ENCODE measurements at regions not wholly inside any gene's neighbourhood (a gene's known extent, or its start where the extent isn't known, plus 50 kb on each side); places are given as distances from the start of the nearest gene placed in this dataset.
"Not testable (repeated sequence)": the region's sequence is repeated elsewhere in the genome, so short reads cannot be mapped to it uniquely, and the experiment has no call there.

- H3K4me3 ChIP-seq; H3K9me3 ChIP-seq; H3K27me3 ChIP-seq; H3K4me1 ChIP-seq; intact Hi-C loops (cut with DNase I; ENCODE audit: low total_unique reads); H3K27ac ChIP-seq; H3K36me3 ChIP-seq; DNase-seq: not testable (repeated sequence)
- WGBS, 5 donors = 89 to 97% (median 92%) methylated on average over 1 of the region's 1 CpG
Observed at GRCh38 chr1:83438316-83438715, 560.6 kb downstream of the TTLL7 start.

GRCh38 chr1:83435336-83435735 is 563.6 kb downstream of the TTLL7 start:
- intact Hi-C loops (cut with DNase I; ENCODE audit: low total_unique reads); H3K27ac ChIP-seq; H3K27me3 ChIP-seq; H3K4me3 ChIP-seq; H3K4me1 ChIP-seq; H3K36me3 ChIP-seq; H3K9me3 ChIP-seq; DNase-seq: not testable (repeated sequence)
- WGBS, 5 donors = 85 to 94% (median 92%) methylated on average over 2 of the region's 2 CpGs

GRCh38 chr1:83427566-83427965 is 571.4 kb downstream of the TTLL7 start:
- H3K27me3 ChIP-seq; H3K9me3 ChIP-seq; DNase-seq; intact Hi-C loops (cut with DNase I; ENCODE audit: low total_unique reads); H3K4me3 ChIP-seq; H3K4me1 ChIP-seq; H3K36me3 ChIP-seq; H3K27ac ChIP-seq: not testable (repeated sequence)
- WGBS, 5 donors = 84 to 93% (median 90%) methylated on average over 2 of the region's 2 CpGs

GRCh38 chr1:83423382-83423781 is 575.5 kb downstream of the TTLL7 start:
- 70 to 87% (median 82%) methylated on average over 6 of the region's 6 CpGs for WGBS, 5 donors
- intact Hi-C loops (cut with DNase I; ENCODE audit: low total_unique reads); H3K27me3 ChIP-seq; H3K4me3 ChIP-seq; H3K36me3 ChIP-seq; DNase-seq; H3K27ac ChIP-seq; H3K9me3 ChIP-seq; H3K4me1 ChIP-seq: not testable (repeated sequence)

DNA sequence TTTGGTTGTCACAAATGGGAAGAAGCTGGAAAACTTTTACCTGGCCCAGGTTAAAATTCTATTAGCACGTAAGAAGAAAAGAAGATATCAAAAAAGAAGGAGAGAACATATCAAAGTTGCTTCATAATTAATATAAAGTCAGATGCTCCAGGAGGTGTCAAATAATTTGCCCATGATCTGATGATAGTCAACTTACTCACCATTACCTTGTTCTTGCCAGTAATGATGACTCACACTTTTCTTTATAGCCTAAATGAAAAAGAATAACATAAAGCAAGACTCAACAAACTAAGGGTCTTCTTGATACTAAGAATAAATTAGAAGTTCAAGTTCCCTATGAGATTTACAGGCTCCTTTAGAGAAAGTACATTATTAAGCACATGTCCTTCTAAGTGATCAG is 580.4 kb downstream of the TTLL7 start:
- Histone ChIP-seq H3K4me1 (no peaks in the 10 kb centered on the region), H3K27me3 (no peaks in the 10 kb centered on the region), H3K4me3 (no peak overlapping the region), H3K9me3 (no peaks in the 10 kb centered on the region), H3K27ac (no peak overlapping the region), H3K36me3 (no peaks in the 10 kb centered on the region)
- no peak for DNase-seq
- TF ChIP-seq POLR2AphosphoS5 (IDR thresholded peaks at IDR 0.05) = no peak
- TF ChIP-seq EP300 (IDR thresholded peaks at IDR 0.05) = no peak
- no peak for TF ChIP-seq POLR2A (IDR thresholded peaks at IDR 0.05)
- WGBS, 5 donors = 88 to 100% (median 90%) methylated on average over 1 of the region's 1 CpG
- intact Hi-C loops (cut with DNase I; ENCODE audit: low total_unique reads) = no loop called here

DNA sequence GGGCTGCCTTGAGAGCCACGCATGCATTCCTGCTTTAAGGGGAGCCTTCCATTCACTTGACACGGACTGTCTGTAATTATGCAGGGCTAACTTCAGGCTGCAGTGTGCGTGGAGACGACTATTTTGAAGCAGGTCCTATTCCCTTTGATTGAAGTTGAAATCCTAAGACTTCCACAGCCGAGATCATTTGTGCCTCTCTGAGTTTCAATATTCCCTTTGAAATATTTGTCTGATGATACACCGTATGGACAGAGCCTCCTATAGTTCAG is 585.2 kb downstream of the TTLL7 start:
- H3K4me3 ChIP-seq; H3K4me1 ChIP-seq; H3K27ac ChIP-seq; H3K36me3 ChIP-seq; H3K9me3 ChIP-seq; DNase-seq; intact Hi-C loops (cut with DNase I; ENCODE audit: low total_unique reads); H3K27me3 ChIP-seq: not testable (repeated sequence)
- WGBS, 5 donors = 27 to 56% (median 54%) methylated on average over 1 to 3 of the region's 6 CpGs

DNA sequence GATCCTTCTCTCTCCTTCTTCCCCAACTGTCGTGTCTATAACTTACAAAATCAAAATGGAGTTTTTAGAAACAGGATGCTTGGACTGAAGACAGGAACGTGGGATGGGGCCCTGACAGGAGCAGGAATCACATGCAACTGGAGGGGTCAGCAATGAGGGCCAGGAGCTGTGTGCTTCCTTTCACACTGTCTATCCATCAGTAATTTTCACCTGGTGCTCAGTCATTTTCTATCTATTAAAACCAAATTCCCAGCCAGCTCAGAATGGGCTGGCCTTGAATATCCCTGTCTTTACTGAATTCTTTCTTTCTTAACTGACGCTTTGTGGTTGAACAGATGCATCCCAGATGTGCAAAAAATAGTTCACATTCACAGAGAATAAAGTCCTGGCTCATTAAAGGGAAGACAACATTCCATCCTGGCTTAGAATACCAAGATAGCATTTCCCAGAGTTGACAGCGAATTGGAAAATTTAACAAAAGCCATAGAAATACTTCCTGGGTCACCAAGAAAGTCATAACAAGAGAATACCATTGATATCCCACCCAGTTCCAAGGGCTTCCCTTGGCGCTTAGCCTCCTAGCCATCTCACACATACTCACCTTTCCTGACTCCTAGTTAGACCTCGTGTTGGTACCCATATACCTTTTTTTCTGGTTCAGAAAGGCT is 588.1 kb downstream of the TTLL7 start:
- H3K4me1 ChIP-seq; H3K9me3 ChIP-seq; H3K36me3 ChIP-seq; DNase-seq; H3K27me3 ChIP-seq; H3K4me3 ChIP-seq; H3K27ac ChIP-seq; intact Hi-C loops (cut with DNase I; ENCODE audit: low total_unique reads): not testable (repeated sequence)
- WGBS, 5 donors = 64 to 74% (median 69%) methylated on average over 5 to 6 of the region's 6 CpGs

- intact Hi-C loops (cut with DNase I; ENCODE audit: low total_unique reads) = not testable (repeated sequence)
Observed at GRCh38 chr1:83406693-83407371, 592.1 kb downstream of the TTLL7 start.

DNA sequence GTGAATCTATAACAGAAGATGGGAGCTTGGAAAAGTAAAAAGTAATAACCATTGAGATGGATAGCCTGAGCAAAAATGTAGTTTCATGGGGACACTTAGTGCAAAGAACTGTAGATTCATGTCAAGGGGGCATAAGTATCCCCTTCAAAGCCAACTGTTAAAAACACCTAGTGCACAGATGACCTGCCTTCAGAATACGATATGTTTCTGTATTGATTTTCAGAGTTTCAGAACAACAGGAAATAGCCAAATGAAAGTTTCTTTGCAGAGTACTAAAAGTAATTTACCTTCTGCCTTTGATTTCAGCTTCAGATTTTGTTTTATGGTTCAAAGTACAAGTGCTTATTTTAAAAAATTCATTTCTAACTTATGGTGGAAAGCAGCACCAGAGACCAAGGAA is 593.1 kb downstream of the TTLL7 start:
- H3K36me3 ChIP-seq; H3K27me3 ChIP-seq; intact Hi-C loops (cut with DNase I; ENCODE audit: low total_unique reads); DNase-seq; H3K9me3 ChIP-seq; H3K27ac ChIP-seq; H3K4me3 ChIP-seq; H3K4me1 ChIP-seq: not testable (repeated sequence)
- 73 to 94% (median 78%) methylated on average over 1 of the region's 1 CpG for WGBS, 5 donors

More at GRCh38 chr1:83406693-83407371, 592.1 kb downstream of the TTLL7 start:
- H3K36me3 ChIP-seq, H3K27ac ChIP-seq, H3K27me3 ChIP-seq, H3K9me3 ChIP-seq, H3K4me1 ChIP-seq, H3K4me3 ChIP-seq, DNase-seq: not testable (repeated sequence)
- 75 to 86% (median 80%) methylated on average over 3 of the region's 7 CpGs for WGBS, 5 donors

- 60 to 73% (median 63%) methylated on average over 7 of the region's 7 CpGs for WGBS, 5 donors
- H3K4me3 ChIP-seq; intact Hi-C loops (cut with DNase I; ENCODE audit: low total_unique reads); H3K27ac ChIP-seq; H3K9me3 ChIP-seq; DNase-seq; H3K36me3 ChIP-seq; H3K27me3 ChIP-seq; H3K4me1 ChIP-seq: not testable (repeated sequence)
Observed at GRCh38 chr1:83403500-83403899, 595.4 kb downstream of the TTLL7 start.

GRCh38 chr1:83401146-83401545 is 597.8 kb downstream of the TTLL7 start:
- H3K27ac ChIP-seq; H3K4me3 ChIP-seq; H3K4me1 ChIP-seq; intact Hi-C loops (cut with DNase I; ENCODE audit: low total_unique reads); H3K36me3 ChIP-seq; H3K9me3 ChIP-seq; H3K27me3 ChIP-seq: not testable (repeated sequence)
- 84 to 100% (median 94%) methylated on average over 1 of the region's 1 CpG for WGBS, 5 donors
- DNase-seq = peak in 1 of 2 donors; percentile 23

DNA sequence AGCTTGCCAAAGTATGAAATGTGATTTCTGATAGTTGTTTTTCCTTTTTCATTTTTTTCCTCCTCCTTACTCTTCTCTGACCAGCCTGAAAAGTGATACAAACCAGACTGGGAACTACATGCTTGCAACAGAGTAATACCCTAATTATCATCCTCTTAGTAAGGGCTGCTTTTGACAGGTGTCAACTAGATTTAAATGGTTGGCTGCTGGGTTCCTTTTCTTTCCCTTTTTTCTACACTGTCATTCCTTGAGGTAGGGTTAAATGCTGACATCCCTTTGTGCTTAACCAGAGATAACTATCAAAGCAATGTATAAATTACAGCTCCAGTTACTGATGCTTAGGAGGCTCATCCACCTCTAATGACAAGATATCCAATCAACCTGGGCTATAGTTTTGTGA is 598.8 kb downstream of the TTLL7 start:
- H3K27me3 ChIP-seq; intact Hi-C loops (cut with DNase I; ENCODE audit: low total_unique reads); H3K4me1 ChIP-seq; H3K4me3 ChIP-seq; H3K9me3 ChIP-seq; DNase-seq; H3K27ac ChIP-seq; H3K36me3 ChIP-seq: not testable (repeated sequence)

Data from stomach (tissue), 8 donors.